Mammary epithelial cell (primary cell): ENCODE measurements at regions not wholly inside any gene's neighbourhood (a gene's known extent, or its start where the extent isn't known, plus 50 kb on each side); places are given as distances from the start of the nearest gene placed in this dataset.

ENCODE experiments used
- CTCF ChIP-seq, 2 donors: IDR thresholded peaks in 1 of 2; conservative IDR thresholded peaks in 1 of 2; 2 replicates each; pipeline ENCODE4 v1.5.1; 2011 to 2012; ENCODE audit warnings: inconsistent platforms in 2 of 2, low read length in 2 of 2, mild to moderate bottlenecking in 2 of 2, control low read depth in 1 of 2, low read depth in 1 of 2; ENCODE audit not compliant: insufficient read depth in 1 of 2; ENCODE audit errors: extremely low read depth in 1 of 2
- EZH2 ChIP-seq: IDR thresholded peaks from 2 replicates; pipeline ENCODE4 v1.6.1; 2012; ENCODE audit warnings: low read length, inconsistent platforms, borderline replicate concordance

- TF ChIP-seq CTCF (conservative IDR thresholded peaks at IDR 0.05 in 1 of 2, IDR thresholded peaks at IDR 0.05 in 1 of 2; ENCODE audit: extremely low read depth in 1 of 2, insufficient read depth in 1 of 2, low read depth in 1 of 2, low read length in 2 of 2) (no peak), EZH2 (no peak)
These were observed 89.5 kb upstream of the EEA1 start for GRCh38 chr12:93018610-93019009.
